HG03457 (cell line): ENCODE measurements at regions not wholly inside any gene's neighbourhood (a gene's known extent, or its start where the extent isn't known, plus 50 kb on each side); places are given as distances from the start of the nearest gene placed in this dataset.
A peak's percentile ranks its signal among the peaks of the same experiment; 100 is the strongest.
"Not testable (repeated sequence)": the region's sequence is repeated elsewhere in the genome, so short reads cannot be mapped to it uniquely, and the experiment has no call there.

Experiments
- ATAC-seq: cut with Tn5 transposase; IDR thresholded peaks from one replicate; pipeline ENCODE4 v1.9.1; 2021; ENCODE audit warnings: moderate number of reproducible peaks; ENCODE audit not compliant: unreplicated experiment

DNA sequence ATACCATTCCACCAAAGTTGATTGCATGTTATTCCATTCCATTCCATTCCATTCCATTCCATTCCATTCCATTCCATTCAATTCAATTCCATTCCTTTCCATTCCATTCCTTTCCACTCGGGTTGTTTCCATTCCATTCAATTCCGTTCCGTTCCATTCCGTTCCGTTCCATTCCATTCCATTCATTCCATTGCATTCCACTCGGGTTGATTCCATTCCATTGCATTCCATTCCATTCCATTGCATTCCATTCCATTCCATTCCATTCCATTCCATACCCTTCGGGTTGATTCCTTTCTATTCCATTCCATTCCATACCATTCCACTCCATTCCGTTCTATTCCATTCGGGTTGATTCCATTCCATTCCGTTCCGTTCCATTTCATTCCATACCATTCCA, 166.9 kb downstream of the CWH43 start:
- ATAC-seq = not testable (repeated sequence)

DNA sequence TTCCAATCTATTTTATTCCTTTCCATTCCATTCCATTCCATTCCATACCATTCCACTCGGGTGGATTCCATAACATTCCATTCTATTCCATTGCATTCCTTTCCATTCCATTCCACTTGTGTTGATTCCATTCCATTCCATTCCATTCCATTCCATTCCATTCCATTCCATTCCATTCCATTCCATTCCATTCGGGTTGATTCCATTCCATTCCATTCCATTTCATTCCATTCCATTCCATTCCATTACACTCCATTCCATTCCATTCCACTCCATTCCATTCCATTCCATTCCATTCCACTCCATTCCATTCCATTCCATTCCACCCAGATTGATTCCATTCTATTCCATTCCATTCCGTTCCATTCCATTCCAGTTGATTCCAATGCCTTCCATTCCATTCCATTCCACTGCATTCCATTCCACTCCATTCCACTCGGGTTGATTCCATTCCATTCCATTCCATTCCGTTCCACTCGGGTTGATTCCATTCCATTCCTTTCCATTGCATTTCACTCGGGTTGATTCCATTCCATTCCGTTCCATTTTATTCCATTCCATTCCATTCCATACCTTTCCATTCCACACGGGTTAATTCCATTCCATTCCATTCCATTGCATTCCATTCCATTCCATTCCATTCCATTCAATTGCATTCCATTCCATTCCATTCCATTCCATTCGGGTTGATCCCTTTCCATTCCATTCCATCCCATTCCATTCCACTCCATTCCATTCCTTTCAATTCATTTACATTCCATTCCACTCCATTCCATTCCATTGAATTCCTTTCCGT, 168.4 kb downstream of the CWH43 start:
- peak; percentile 53 for ATAC-seq

- ATAC-seq = not testable (repeated sequence)
Observed at GRCh38 chr4:49155270-49155669, 169.2 kb downstream of the CWH43 start.

DNA sequence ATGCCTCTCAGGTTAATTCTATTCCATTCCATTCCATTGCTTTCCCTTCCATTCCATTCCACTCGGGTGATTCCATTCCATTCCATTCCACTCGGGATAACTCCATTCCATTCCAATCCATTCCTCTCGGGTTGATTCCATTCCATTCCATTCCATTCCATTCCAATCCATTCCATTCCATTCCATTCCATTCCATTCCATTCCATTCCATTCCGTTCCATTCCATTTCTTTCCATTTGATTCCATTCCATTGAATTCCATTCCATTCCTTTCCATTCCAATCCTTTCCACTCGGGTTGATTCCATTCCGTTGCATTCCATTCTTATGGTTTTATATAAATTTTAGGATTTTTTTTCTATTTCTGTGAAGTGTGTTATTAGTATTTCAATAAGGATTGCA, 170.2 kb downstream of the CWH43 start:
- not testable (repeated sequence) for ATAC-seq

GRCh38 chr4:49157630-49158029, 171.6 kb downstream of the CWH43 start:
- not testable (repeated sequence) for ATAC-seq

- not testable (repeated sequence) for ATAC-seq
Observed at GRCh38 chr4:49161111-49161541, 175.1 kb downstream of the CWH43 start.

- ATAC-seq = not testable (repeated sequence)
Observed at GRCh38 chr4:49164916-49165315, 178.8 kb downstream of the CWH43 start.

- not testable (repeated sequence) for ATAC-seq
Observed at GRCh38 chr4:49177847-49178246, 191.8 kb downstream of the CWH43 start.

GRCh38 chr4:49181088-49181487, 195.0 kb downstream of the CWH43 start:
- not testable (repeated sequence) for ATAC-seq

GRCh38 chr4:49211396-49212194, 225.5 kb downstream of the CWH43 start:
- ATAC-seq = not testable (repeated sequence)

DNA sequence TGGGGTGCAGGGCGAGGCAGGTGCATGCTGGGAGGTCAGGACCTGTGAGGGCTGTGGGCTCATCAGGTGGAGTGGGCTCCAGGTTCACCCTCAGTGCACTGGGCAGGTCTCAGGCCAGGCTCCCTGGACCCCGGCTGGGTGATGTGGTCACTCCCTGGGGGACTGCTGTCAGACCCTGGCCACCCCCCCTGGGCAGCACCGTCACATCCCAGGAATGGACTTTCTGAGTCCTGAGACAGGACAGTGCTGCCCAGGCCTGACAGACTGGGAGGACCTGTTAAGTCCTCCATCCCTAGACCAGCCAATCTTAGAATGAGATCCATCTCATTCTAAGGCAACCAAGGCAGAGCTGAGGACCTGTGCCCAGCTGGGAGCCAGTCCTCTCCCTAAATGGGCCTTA, 227.2 kb downstream of the CWH43 start:
- not testable (repeated sequence) for ATAC-seq

DNA sequence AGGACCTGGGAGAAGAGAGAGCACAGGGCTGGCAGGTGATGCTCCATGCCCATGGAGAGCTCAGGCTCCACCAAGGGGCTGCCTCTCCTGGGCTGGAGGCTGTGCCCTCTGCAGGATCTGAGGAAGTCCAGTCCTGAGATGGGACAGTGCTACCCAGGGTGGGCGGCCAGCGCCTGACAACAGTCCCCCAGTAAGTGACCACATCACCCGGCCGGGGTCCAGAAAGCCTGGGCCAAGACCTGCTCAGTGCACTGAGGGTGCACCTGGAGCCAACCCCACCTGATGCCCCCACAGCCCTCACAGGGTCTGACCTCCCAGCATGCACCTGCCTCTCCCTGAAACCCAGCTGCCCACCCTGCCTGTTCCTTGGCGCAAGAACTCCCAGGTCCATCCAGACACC, 227.7 kb downstream of the CWH43 start:
- ATAC-seq = not testable (repeated sequence)

GRCh38 chr4:49214453-49215081, 228.5 kb downstream of the CWH43 start:
- ATAC-seq = not testable (repeated sequence)

- ATAC-seq = not testable (repeated sequence)
Observed at GRCh38 chr4:49215082-49215479, 229.0 kb downstream of the CWH43 start.

DNA sequence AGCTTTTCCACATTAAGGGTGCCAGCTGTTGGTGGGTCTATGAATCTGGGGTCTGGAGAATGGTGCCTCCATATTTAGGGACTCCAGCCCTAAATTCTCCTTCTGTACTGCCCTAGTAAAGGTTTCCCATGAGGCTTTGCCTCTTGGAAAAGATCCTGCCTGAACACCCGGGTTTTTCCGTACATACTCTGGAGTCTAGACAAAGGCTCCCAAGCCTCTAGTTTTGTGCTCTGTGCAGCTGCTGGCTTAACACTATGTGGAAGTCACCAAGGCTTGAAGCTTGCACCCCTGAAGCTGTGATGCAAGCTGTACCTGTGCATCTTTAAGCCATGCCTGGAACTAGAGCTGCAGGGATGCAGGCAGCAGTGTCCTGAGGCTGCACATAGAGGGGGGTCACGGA, 230.5 kb downstream of the CWH43 start:
- not testable (repeated sequence) for ATAC-seq

DNA sequence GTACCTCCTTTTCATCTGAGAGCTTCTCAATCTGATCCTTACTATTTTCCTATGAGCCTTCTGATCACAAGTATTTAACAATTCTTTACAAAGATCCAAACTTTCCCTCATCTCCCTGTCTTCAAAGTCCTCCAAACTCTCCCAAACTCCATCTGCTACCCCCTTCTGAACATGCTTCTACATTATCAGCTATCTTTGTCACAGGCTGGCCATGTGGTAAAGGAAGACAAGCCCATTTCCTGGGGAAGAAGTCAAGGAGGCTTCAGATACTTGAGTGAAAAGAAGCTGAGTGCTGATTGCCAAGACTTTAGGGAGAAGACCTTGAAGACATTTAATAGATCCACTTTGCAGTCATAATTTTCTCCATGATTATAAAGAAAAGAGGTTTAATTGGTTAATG, 231.4 kb downstream of the CWH43 start:
- ATAC-seq = no peak

DNA sequence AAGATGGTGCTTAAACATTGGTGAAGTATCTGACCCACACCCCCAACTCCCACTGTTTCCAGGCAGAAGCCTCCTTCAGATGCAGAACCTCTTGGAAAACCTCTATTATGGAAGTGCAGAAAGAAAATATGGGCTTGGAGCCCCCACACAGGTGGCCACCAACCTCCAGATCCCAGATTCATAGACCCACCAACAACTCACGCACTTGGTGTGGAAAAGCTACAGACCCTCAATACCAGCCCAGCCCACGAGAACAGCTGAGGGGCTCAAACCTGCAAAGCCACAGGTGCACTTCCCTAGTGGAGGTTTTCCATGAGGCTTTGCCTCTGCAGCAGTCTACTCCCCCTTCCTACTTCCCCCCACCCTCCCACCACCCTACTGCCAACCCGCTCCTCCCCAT, 232.0 kb downstream of the CWH43 start:
- ATAC-seq = not testable (repeated sequence)

DNA sequence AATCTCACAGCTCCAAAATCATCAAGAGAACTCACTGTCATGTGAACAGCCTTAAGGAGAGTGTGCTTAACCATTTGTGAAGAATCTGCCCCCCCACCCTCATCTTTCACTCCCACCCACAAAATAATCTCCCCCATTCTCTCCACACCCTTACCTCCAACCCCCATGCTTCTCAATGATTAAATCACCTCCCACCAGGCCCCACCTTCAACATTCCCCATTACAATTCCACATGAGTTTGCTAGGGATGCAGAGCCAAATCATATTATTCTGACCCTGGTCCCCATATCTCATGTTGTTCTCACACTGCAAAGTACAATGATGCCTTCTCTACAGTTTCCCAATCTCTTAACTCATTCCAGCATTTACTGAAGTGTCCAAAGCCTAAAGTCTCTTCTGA, 232.9 kb downstream of the CWH43 start:
- ATAC-seq = not testable (repeated sequence)

- not testable (repeated sequence) for ATAC-seq
Observed at GRCh38 chr4:49219489-49220225, 233.6 kb downstream of the CWH43 start.

DNA sequence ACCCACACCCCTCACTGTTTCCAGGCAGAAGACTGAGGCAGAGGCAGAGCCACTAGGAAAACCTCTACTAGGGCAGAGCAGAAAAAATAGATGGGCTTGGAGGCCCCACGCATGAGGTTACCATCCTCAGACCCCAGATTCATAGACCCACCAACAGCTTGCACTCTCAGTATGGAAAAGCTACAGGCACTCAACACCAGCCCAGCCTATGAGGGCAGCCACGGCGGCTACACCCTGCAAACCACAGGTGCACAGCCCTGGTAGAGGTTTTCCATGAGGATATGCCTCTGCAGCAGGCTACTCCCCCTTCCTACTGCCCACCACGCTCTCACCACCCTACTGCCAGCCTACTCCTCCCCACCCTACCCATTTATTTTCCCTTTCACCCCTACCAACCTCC, 235.1 kb downstream of the CWH43 start:
- ATAC-seq = no peak

DNA sequence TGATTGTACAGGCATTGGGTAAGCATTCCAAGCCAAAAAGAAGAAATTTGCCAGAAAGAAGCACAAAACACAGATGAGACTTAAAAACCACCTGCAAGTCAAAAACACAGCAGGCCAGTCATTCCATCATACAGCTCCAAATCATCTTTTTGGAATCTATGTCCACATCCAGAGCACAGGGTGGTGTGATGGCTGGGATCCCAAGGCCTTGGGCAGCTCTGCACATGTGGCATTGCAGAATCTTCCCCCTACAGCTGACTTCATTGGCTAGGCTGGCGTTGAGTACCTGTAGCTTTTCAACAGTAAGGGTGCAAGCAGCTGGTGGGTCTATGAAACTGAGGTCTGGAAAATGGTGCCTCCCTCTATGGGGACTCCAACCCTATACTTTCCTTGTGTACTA, 236.7 kb downstream of the CWH43 start:
- not testable (repeated sequence) for ATAC-seq
